ENCODE measurements at regions not wholly inside any gene's neighbourhood (a gene's known extent, or its start where the extent isn't known, plus 50 kb on each side); places are given as distances from the start of the nearest gene placed in this dataset.

GRCh38 chr20:4549711-4550259, 136.5 kb upstream of the PRNP start:
- ChIA-PET RAD21 (ENCODE audit: unreplicated experiment) (no interaction called here), POLR2A (no interaction called here), SMC1A (ENCODE audit: uncharacterized antibody, unreplicated experiment) (no interaction called here), CTCF (no interaction called here)
- H3K9me3 ChIP-seq (replicated peaks; ENCODE audit: control insufficient read depth, insufficient read depth, low read length): no peaks in the 10 kb centered on the region
- H3K4me1 ChIP-seq (ENCODE audit: control insufficient read depth, insufficient read depth, low read length): no peaks in the 10 kb centered on the region
- WGBS (ENCODE audit: insufficient coverage, insufficient replicate concordance, low lambda C conversion rate, missing lambda C conversion rate): 21% methylated on average over 4 of the region's 4 CpGs
- intact Hi-C loops (cut with micrococcal nuclease; ENCODE audit: unreplicated experiment) (no loop called here), in situ Hi-C loops (cut with MboI) (no loop called here)
- FAIRE-seq: no peak
- no peaks in the 10 kb centered on the region for H3K36me3 ChIP-seq (ENCODE audit: control insufficient read depth in 2 of 2, insufficient read depth in 2 of 2, low read length in 1 of 2)
- H4K20me1 ChIP-seq (ENCODE audit: control insufficient read depth, insufficient read depth): no peaks in the 10 kb centered on the region
- no peak overlapping the region for H2AFZ ChIP-seq (ENCODE audit: control insufficient read depth, low read depth, low read length)
- no peak for ATAC-seq
- no peak overlapping the region for H3K4me2 ChIP-seq (ENCODE audit: control insufficient read depth, insufficient read depth)
- no TSS peak for BruUV-seq (replicated peaks)
- DNase-seq (ENCODE audit: low read depth, low spot score): no peak
- no peaks in the 10 kb centered on the region for H3K27me3 ChIP-seq (replicated peaks in 1 of 2; ENCODE audit: control insufficient read depth in 2 of 2, insufficient read depth in 2 of 2, low read length in 1 of 2)
- H3K27ac ChIP-seq (ENCODE audit: control insufficient read depth, insufficient read depth): no peak overlapping the region
- no peak overlapping the region for H3K9ac ChIP-seq (ENCODE audit: control insufficient read depth, insufficient read depth, low read length)
- no peak overlapping the region for H3K4me3 ChIP-seq
- H3K79me2 ChIP-seq (ENCODE audit: control insufficient read depth, insufficient read depth, low read length): no peaks in the 10 kb centered on the region
- TF ChIP-seq CBX3 (IDR thresholded peaks at IDR 0.05; ENCODE audit: borderline replicate concordance, low read depth) (no peak), MTA2 (IDR thresholded peaks at IDR 0.05; ENCODE audit: low read depth) (no peak), MYB (IDR thresholded peaks at IDR 0.05; ENCODE audit: borderline replicate concordance, low read depth, low read length) (no peak), TCF12 (IDR thresholded peaks at IDR 0.05; ENCODE audit: low read depth, low read length) (no peak), HSF1 (IDR thresholded peaks at IDR 0.05; ENCODE audit: low read depth, low read length) (no peak), RELB (IDR thresholded peaks at IDR 0.05; ENCODE audit: low read depth) (no peak), ZBTB40 (IDR thresholded peaks at IDR 0.05; ENCODE audit: borderline replicate concordance) (no peak), RAD21 (IDR thresholded peaks at IDR 0.05; ENCODE audit: insufficient read depth, low read depth, low read length) (no peak), MEF2A (IDR thresholded peaks at IDR 0.05; ENCODE audit: insufficient read depth, low read depth, low read length) (no peak), RELA (IDR thresholded peaks at IDR 0.05; ENCODE audit: borderline replicate concordance, partially characterized antibody) (no peak), CBX5 (IDR thresholded peaks at IDR 0.05; ENCODE audit: low read depth) (no peak), POU2F2 (IDR thresholded peaks at IDR 0.05; ENCODE audit: borderline replicate concordance, low read depth, low read length) (no peak), ZNF217 (IDR thresholded peaks at IDR 0.05) (no peak), SUZ12 (IDR thresholded peaks at IDR 0.05; ENCODE audit: unreplicated experiment) (no peak), TCF7 (IDR thresholded peaks at IDR 0.05; ENCODE audit: borderline replicate concordance) (no peak), ZNF384 (IDR thresholded peaks at IDR 0.05; ENCODE audit: borderline replicate concordance, low read depth, low read length) (no peak), MYC (IDR thresholded peaks at IDR 0.05; ENCODE audit: insufficient read depth, insufficient read length, insufficient replicate concordance, low read length, severe bottlenecking) (no peak)

Data from GM12878 (cell line).